ENCODE measurements at regions not wholly inside any gene's neighbourhood (a gene's known extent, or its start where the extent isn't known, plus 50 kb on each side); places are given as distances from the start of the nearest gene placed in this dataset.
"Not testable (repeated sequence)": the region's sequence is repeated elsewhere in the genome, so short reads cannot be mapped to it uniquely, and the experiment has no call there.

DNA sequence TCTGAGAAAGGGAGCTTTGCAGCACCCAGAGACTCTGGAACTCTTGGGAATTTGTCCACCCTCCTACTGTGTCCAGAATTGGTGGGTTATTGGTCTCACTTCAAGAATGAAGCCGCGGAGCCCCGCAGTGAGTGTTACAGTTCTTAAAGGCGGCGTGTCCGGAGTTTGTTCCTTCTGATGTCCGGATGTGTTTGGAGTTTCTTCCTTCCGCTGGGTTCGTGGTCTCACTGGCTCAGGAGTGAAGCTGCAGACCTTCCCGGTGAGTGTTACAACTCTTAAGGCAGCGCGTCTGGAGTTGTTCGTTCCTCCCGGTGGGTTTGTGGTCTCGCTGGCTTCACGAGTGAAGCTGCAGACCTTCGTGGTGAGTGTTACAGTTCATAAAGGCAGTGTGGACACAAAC is 824.7 kb downstream of the LRRTM4 start:
- H3K27me3 Mint-ChIP-seq (ENCODE audit: low read depth); H3K9me3 Mint-ChIP-seq; ATAC-seq; H3K36me3 Mint-ChIP-seq; POLR2A ChIA-PET; CTCF ChIA-PET; H3K4me1 Mint-ChIP-seq; DNase-seq (ENCODE audit: low spot score); H3K4me3 Mint-ChIP-seq; H3K27ac Mint-ChIP-seq: not testable (repeated sequence)

DNA sequence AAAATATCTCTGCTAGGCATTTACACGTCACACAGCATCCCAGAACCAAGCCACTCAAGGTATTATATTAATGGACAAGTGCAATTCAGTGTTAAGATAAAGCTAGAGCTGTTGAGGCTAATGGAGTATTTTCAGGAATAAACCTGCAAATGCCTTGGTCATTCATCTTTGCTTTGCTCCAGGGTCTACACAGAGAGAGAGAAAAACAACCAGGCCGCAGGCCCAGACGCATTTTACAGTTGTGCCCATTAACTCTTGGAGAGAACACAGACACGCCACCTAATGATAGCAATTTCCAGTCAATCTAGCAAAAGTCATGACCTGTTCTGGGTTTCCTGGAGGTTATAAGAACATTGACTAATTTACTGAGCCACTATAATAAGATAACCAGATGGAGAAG is 829.3 kb downstream of the LRRTM4 start:
- ChIA-PET CTCF (no interaction called here), POLR2A (no interaction called here)
- Mint-ChIP-seq H3K36me3 (no peaks in the 10 kb centered on the region), H3K9me3 (peaks cover 4% of the 10 kb centered on the region; the same call in 1 of the 2 replicates), H3K4me3 (no peak overlapping the region), H3K4me1 (peaks cover 18% of the 10 kb centered on the region), H3K27ac (peak overlapping the region; percentile 2), H3K27me3 (ENCODE audit: low read depth) (no peaks in the 10 kb centered on the region)
- TF ChIP-seq, protein P1, sequence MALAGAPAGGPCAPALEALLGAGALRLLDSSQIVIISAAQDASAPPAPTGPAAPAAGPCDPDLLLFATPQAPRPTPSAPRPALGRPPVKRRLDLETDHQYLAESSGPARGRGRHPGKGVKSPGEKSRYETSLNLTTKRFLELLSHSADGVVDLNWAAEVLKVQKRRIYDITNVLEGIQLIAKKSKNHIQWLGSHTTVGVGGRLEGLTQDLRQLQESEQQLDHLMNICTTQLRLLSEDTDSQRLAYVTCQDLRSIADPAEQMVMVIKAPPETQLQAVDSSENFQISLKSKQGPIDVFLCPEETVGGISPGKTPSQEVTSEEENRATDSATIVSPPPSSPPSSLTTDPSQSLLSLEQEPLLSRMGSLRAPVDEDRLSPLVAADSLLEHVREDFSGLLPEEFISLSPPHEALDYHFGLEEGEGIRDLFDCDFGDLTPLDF (CRISPR knock-in tag; IDR thresholded peaks at IDR 0.05) = no peak
- TF ChIP-seq, protein P2, sequence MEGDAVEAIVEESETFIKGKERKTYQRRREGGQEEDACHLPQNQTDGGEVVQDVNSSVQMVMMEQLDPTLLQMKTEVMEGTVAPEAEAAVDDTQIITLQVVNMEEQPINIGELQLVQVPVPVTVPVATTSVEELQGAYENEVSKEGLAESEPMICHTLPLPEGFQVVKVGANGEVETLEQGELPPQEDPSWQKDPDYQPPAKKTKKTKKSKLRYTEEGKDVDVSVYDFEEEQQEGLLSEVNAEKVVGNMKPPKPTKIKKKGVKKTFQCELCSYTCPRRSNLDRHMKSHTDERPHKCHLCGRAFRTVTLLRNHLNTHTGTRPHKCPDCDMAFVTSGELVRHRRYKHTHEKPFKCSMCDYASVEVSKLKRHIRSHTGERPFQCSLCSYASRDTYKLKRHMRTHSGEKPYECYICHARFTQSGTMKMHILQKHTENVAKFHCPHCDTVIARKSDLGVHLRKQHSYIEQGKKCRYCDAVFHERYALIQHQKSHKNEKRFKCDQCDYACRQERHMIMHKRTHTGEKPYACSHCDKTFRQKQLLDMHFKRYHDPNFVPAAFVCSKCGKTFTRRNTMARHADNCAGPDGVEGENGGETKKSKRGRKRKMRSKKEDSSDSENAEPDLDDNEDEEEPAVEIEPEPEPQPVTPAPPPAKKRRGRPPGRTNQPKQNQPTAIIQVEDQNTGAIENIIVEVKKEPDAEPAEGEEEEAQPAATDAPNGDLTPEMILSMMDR (IDR thresholded peaks at IDR 0.05) = no peak
- TF ChIP-seq, protein P3, sequence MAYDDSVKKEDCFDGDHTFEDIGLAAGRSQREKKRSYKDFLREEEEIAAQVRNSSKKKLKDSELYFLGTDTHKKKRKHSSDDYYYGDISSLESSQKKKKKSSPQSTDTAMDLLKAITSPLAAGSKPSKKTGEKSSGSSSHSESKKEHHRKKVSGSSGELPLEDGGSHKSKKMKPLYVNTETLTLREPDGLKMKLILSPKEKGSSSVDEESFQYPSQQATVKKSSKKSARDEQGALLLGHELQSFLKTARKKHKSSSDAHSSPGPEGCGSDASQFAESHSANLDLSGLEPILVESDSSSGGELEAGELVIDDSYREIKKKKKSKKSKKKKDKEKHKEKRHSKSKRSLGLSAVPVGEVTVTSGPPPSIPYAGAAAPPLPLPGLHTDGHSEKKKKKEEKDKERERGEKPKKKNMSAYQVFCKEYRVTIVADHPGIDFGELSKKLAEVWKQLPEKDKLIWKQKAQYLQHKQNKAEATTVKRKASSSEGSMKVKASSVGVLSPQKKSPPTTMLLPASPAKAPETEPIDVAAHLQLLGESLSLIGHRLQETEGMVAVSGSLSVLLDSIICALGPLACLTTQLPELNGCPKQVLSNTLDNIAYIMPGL (CRISPR knock-in tag; IDR thresholded peaks at IDR 0.05) = no peak
- TF ChIP-seq ZNF396 (CRISPR knock-in tag; IDR thresholded peaks at IDR 0.05; ENCODE audit: borderline replicate concordance) (no peak), ZNF263 (CRISPR knock-in tag; IDR thresholded peaks at IDR 0.05; ENCODE audit: low read depth) (no peak), ETV6 (CRISPR knock-in tag; IDR thresholded peaks at IDR 0.05) (no peak), SMAD4 (CRISPR knock-in tag; IDR thresholded peaks at IDR 0.05) (no peak), SOX15 (CRISPR knock-in tag; IDR thresholded peaks at IDR 0.05) (no peak), RELA (CRISPR knock-in tag; IDR thresholded peaks at IDR 0.05; ENCODE audit: borderline replicate concordance) (no peak), SP1 (CRISPR knock-in tag; conservative IDR thresholded peaks at IDR 0.05) (no peak), CREM (CRISPR knock-in tag; IDR thresholded peaks at IDR 0.05) (no peak)
- TF ChIP-seq, protein P4, sequence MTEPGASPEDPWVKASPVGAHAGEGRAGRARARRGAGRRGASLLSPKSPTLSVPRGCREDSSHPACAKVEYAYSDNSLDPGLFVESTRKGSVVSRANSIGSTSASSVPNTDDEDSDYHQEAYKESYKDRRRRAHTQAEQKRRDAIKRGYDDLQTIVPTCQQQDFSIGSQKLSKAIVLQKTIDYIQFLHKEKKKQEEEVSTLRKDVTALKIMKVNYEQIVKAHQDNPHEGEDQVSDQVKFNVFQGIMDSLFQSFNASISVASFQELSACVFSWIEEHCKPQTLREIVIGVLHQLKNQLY (CRISPR knock-in tag; IDR thresholded peaks at IDR 0.05) = no peak
- TF ChIP-seq, protein P5, sequence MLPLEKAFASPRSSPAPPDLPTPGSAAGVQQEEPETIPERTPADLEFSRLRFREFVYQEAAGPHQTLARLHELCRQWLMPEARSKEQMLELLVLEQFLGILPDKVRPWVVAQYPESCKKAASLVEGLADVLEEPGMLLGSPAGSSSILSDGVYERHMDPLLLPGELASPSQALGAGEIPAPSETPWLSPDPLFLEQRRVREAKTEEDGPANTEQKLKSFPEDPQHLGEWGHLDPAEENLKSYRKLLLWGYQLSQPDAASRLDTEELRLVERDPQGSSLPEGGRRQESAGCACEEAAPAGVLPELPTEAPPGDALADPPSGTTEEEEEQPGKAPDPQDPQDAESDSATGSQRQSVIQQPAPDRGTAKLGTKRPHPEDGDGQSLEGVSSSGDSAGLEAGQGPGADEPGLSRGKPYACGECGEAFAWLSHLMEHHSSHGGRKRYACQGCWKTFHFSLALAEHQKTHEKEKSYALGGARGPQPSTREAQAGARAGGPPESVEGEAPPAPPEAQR (CRISPR knock-in tag; IDR thresholded peaks at IDR 0.05) = no peak
- TF ChIP-seq, protein P6, sequence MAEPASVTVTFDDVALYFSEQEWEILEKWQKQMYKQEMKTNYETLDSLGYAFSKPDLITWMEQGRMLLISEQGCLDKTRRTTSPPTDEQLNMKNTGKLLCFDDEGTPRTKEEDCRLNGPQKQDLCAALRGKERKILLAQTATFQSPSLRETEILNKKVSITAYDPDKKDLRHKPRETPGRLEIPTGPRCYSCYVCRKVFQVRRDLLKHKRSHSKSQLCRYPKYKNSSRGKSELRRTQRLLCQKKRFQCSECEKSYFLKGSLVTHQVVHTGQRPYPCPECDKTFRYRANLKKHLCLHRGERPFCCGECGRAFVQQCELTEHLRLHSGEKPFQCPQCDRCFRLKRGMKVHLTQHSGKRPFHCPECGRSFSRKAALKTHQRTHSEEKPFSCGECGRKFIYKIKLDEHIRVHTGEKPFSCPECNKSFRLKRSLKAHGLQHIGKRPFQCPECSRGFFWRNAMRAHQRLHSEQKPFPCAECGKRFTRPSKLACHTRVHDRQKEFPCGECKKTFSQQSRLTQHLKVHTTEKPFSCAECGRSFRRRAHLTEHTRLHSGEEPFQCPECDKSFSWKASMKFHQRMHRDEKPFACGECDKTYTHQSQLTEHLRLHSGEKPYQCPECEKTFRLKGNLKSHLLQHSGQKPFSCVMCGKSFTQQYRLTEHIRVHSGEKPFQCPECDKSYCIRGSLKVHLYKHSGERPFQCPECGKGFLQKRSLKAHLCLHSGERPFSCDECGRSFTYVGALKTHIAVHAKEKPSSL (CRISPR knock-in tag; conservative IDR thresholded peaks at IDR 0.05) = no peak
- no peak for ATAC-seq
- DNase-seq (ENCODE audit: low spot score) = no peak
